GM12892 (cell line): ENCODE measurements at regions not wholly inside any gene's neighbourhood (a gene's known extent, or its start where the extent isn't known, plus 50 kb on each side); places are given as distances from the start of the nearest gene placed in this dataset.

Source experiments
- DNase-seq: peaks from one replicate; pipeline ENCODE4 v3.0.0; 2011; ENCODE audit not compliant: insufficient read length
- FAIRE-seq: peaks from 2 replicates; lab custom pipeline; 2011; peaks lifted over from hg19 to GRCh38; lab: Jason Lieb, UNC
- POLR2A ChIP-seq: IDR thresholded peaks from 2 replicates; pipeline ENCODE4 v1.6.1; 2011; ENCODE audit warnings: low read depth, low read length, control low read depth
- POLR2AphosphoS5 ChIP-seq: IDR thresholded peaks from 2 replicates; pipeline ENCODE4 v1.6.1; 2011; ENCODE audit warnings: low read depth, low read length, control low read depth
- TAF1 ChIP-seq: IDR thresholded peaks from 2 replicates; pipeline ENCODE4 v1.6.1; 2011; ENCODE audit warnings: low read depth, mild to moderate bottlenecking, control low read depth, low read length, borderline replicate concordance

DNA sequence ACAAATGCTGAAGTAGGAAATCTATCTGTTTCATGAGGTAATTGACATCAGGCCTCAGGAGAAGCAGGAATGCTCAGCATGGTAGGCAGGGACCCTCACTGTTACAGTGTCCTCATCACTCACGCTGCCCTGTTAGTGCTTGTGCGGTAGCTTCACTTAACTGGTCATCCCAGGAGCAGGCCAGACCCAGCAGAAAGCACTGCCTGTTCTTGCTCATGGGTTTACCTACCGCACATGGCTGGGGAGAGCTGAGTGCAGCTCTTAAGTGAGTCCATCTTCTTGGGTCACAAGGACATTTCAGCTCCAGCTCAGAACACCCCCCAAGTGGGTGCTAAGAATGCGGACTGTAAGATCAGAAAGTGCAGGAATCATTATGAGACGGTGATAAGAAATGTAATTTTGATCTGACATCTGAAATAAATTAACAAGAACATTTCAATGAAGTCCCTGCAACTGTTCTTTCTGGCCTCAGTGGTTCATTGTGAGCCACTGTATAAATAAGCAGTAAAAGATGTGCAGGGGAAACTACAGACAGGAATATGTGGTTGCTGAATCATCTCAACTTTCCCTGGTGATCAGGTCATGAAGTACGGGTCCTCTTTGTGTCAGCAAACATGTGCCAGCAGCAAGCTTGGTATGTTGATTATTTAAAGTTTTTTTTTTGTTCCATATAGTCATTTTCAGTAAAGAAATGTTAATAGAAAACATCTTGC is 757.7 kb upstream of the TMEM132C start:
- DNase-seq (no peak), FAIRE-seq (no peak)
- TF ChIP-seq TAF1 (no peak), POLR2AphosphoS5 (no peak), POLR2A (no peak)

- TF ChIP-seq POLR2AphosphoS5 (no peak), TAF1 (no peak)
- no peak for DNase-seq
- FAIRE-seq = no peak
Observed at GRCh38 chr12:127515941-127516340, 751.0 kb upstream of the TMEM132C start.

DNA sequence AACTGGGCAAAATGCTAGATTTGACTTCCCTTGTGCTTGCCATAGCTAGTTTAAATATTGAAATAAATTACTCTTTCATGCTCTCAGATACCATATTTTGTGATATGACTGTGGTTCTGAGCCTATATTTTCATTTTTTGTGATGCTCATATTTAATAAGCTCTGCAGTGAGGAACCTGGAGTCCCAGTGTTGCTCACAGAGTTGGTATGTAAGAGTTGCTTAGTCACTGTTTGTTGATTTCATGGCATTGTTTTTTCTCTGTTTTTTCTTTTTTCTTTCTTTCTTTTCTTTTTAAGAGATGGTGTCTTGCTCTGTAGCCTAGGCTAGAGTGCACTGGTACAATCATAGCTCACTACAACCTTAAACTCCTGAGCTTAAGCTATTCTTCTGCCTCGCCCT is 750.5 kb upstream of the TMEM132C start:
- no peak for DNase-seq
- FAIRE-seq = no peak
- TF ChIP-seq TAF1 (no peak), POLR2A (no peak)

DNA sequence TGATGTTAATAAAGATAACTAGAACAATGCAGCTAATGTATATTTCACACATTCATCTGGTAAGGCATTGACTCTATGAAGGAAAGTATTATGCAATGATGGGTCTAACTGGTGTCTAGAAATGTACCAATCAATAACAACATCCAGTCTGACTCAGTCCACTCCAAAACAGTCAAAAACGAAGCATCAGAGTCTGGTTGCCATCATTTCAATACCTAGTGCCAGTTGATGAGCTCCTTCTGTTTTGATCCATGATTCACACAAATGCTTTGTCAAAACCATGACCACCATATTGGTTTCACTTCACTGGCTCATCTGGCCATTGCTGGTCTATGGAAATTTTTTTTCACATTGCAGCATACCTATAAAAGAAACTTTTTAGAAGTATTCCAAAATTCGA is 747.2 kb upstream of the TMEM132C start:
- DNase-seq (no peak), FAIRE-seq (no peak)
- no peak for TF ChIP-seq POLR2AphosphoS5
- no peak for TF ChIP-seq POLR2A
- TF ChIP-seq TAF1 = no peak

GRCh38 chr12:127526925-127527324 is 740.0 kb upstream of the TMEM132C start:
- DNase-seq (no peak), FAIRE-seq (no peak)
- TF ChIP-seq POLR2AphosphoS5 (no peak), TAF1 (no peak), POLR2A (no peak)

DNA sequence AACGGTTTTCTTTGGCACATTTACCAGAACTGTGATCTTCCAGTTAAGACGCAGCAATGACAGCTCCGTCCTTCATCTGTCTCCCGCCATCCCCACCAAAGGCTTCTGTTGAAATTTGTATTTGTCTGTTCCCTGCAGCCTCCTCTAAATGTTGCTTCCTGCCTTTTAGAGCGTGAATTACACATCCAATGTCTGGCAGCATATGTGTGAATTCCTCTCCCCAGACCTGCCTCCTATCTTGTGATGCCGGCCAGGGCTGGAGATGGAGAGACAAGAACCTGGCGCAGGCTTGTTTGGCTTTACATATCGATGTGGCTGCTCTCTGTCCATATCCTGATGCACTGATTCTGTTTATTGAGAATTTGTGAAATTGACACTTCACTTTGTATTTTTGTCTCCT is 738.4 kb upstream of the TMEM132C start:
- DNase-seq = no peak
- no peak for TF ChIP-seq POLR2AphosphoS5
- no peak for TF ChIP-seq POLR2A
- no peak for TF ChIP-seq TAF1
- FAIRE-seq = no peak

DNA sequence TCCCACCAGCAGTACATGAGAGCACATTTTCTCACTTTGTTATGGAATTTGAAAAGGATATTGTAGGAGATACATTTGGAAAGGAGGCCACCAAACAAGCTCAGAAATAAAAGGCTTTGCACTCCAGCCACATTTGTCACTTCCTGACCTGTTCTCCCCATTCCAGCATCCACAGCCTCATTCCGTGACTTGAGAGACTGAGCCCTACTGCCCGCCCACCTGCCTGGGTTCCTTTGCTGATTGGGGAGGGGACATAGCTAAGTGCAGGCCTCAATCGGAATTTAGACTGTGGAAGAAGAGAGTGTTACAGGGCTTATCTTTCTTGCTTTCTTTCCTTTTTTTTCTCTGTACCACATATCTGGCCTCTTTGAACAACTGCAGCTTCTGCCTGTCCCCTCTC is 735.4 kb upstream of the TMEM132C start:
- FAIRE-seq = no peak
- TF ChIP-seq POLR2A (no peak), TAF1 (no peak), POLR2AphosphoS5 (no peak)

GRCh38 chr12:127533353-127533752 is 733.6 kb upstream of the TMEM132C start:
- TF ChIP-seq POLR2A (no peak), POLR2AphosphoS5 (no peak), TAF1 (no peak)
- FAIRE-seq = no peak
- no peak for DNase-seq

More for the DNA sequence above, 735.4 kb upstream of the TMEM132C start:
- DNase-seq = no peak

- DNase-seq (no peak), FAIRE-seq (no peak)
- TF ChIP-seq TAF1 (no peak), POLR2A (no peak), POLR2AphosphoS5 (no peak)
Observed at GRCh38 chr12:127536833-127537428, 730.0 kb upstream of the TMEM132C start.

- FAIRE-seq (no peak), DNase-seq (no peak)
- no peak for TF ChIP-seq POLR2A
- TF ChIP-seq POLR2AphosphoS5 = no peak
- TF ChIP-seq TAF1 = no peak
Observed at GRCh38 chr12:127538316-127538715, 728.7 kb upstream of the TMEM132C start.

DNA sequence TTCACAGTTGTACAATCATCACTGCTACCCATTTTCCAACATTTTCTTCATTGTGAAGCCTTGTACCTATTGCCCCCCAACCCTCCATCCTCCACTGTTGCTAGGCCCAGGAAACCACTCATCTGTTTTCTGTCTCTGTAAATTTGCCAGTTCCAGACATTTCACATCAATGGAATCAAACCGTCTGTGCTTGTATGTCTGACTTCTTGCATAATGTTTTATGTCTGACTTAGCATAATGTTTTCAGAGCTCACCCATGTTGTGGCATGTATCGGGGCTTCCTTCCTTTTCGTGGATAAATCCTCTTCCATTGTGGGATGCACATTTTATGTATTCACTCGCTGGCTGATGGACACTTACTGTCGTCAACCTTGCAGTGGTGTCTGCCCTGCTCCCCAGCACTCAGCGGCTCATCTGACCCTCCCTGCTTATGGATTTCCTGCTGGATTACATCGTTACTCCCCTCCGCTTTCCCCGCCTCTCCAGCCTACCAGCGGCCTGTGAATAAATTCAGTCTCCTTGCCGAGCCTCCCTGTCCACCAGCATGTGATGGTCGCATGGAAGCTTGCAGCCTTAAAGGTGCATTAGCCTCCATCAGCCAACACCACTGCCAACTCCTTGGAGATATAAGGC is 727.6 kb upstream of the TMEM132C start:
- FAIRE-seq = no peak
- TF ChIP-seq POLR2A = no peak
- TF ChIP-seq POLR2AphosphoS5 = no peak
- TF ChIP-seq TAF1 = no peak
- no peak for DNase-seq

DNA sequence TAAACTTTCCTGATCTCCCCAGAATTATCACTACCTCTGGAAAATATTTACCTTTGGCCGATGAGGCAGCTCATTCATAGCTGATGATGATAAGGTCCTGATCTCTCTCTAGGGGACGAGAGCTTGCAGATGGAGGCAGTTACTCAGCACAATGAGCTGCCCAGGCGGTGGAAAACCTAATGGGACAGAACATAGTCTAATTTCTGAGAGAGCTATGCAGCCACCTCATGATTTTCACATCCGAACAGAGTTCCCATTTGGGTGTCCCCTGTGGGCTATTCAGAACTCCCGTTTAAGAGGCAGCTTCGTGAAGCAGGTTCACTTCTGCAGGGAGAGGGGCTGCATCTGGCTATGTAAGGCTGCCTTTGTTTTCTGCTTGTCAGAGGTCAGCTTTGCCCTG is 724.6 kb upstream of the TMEM132C start:
- no peak for TF ChIP-seq POLR2A
- TF ChIP-seq POLR2AphosphoS5 = no peak
- no peak for TF ChIP-seq TAF1
- FAIRE-seq = no peak
- DNase-seq = no peak
